Right lung (tissue), 2 donors: ENCODE measurements at regions not wholly inside any gene's neighbourhood (a gene's known extent, or its start where the extent isn't known, plus 50 kb on each side); places are given as distances from the start of the nearest gene placed in this dataset.
A peak's percentile ranks its signal among the peaks of the same experiment; 100 is the strongest.
"Not testable (repeated sequence)": the region's sequence is repeated elsewhere in the genome, so short reads cannot be mapped to it uniquely, and the experiment has no call there.

Experiments
- DNase-seq, 2 donors: peaks; one replicate each; pipeline ENCODE4 v3.0.0-alpha.2; 2013

- DNase-seq = no peak
Observed at GRCh38 chr15:62365795-62366442, 200.8 kb upstream of the C2CD4B start.

- no peak for DNase-seq
Observed at GRCh38 chr15:62369454-62369853, 204.4 kb upstream of the C2CD4B start.

DNA sequence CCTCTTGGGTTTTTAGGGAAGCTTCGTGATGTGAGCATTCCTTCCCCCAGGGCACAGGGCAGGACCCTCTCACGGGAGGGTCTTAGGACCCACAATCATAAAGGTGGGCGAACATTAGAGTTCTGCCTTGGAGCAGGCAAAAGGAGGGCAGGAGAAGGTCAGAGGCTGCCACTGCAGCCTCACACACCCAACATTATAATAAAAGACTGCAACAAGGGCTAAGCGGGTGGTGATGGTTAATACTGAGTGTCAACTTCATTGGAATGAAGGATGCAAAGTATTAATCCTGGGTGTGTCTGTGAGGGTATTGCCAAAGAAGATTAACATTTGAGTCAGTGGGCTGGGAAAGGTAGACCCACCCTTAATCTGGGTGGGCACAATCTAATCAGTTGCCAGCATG lies 206.6 kb upstream of the C2CD4B start:
- DNase-seq = not testable (repeated sequence)

DNA sequence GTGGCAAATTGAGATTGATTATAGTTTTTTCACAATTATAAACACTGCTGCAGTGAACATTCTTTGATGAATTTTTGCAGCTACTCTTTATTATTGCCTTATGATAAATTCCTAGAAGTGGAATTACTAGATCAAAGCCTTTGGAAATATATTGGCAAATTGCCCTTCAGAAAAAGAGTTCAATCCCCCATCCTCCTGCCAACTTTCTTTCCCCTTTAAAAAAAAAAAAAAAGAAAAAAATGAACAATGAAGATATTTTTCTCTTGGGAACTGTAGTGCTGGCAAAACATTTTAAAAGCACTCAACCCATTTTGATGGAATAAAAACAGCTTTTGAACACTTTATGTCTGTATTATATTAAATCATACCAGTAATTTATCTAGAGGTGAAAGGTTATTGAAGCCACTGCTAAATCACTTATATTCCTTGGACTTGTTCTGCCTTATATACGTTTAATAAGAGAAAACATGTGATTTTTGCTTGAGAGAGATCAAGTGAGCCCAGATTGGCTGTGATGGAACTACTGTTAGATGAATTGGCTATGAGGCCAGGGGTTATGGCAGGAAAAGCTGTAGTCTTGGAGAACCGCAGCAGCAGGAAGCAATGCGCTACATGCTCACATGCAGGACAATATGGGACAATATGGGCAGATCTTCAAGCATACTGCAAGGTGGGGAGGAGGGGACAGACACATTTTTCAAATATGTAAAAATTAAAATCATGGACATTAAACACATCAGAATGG lies 212.8 kb upstream of the C2CD4B start:
- DNase-seq = no peak

DNA sequence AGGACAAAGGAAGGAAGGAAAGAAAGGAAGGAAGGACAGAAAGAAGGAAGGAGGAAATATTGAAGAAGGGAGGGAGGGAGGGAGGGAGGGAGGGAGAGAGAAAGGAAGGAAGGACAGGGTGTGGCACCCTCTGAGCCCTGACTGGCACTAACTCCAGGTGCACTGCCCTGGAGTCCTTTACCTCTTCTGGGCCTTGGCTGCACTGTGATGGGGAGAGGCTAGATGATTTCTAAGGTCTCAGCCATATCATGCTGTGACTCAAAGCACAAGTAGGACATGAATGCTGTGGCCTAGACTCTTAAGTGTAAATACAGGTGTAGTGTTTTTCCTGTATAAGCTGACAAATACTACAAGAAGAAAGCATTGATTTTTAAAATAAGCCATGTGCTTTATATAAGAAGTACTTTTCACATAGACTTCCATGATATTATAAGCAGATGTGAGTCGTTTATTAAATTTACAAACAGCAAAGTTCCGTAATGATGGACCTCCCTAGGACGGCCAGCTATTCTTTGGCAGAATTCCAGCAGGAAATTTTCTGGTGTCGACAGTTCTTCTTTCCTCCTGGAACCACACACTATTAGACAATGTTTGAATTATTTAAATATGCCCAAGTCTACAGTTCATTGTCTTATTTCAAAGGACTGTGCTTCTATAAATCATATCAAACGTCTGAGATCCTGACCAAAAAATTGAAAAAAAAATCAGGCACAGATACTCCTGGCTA lies 213.8 kb upstream of the C2CD4B start:
- DNase-seq = no peak

DNA sequence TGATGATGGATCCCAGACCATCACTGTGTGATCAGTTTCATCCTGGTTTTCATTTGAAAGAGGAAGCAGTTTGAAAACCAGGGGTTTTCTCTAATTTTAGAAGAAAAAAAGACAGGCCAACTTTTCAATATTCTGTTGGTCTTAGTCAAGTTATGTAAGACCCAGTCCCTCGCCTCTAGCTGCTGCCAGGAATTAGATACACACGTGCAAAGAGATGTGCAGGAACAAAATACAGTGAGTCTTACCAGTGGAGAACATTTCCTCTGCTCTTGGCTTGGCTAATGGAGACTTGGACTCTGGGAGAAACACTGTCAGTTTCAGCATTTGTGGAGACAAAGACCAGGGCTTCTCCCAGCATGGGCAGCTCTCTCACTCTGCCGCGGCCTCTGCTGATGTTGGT lies 214.9 kb upstream of the C2CD4B start:
- DNase-seq = no peak

DNA sequence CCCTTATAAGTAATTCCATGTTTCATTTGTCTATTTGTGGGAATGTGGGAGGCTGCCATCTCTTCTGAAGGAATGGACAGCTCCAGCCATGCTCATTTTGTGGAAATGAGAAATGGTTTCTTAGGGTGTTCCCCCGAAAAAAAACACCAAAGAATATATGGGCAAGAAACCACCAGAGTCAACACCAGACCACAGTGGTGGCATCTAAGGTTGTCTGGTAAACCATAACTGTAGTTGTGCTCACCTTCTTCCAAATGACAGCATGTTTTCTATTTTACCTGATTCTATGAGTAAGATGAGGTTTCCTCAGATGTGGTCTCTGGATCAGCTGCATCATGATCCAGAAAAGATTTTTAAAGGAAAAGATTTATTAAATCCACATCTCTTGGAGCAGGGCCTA lies 217.0 kb upstream of the C2CD4B start:
- DNase-seq = no peak

- DNase-seq = peak; percentile 82 to 83
Observed at GRCh38 chr15:62389885-62390790, 225.1 kb upstream of the C2CD4B start, which contains the start of gene TLN2. TLN2 (plus strand) TSS chr15:62390550.

DNA sequence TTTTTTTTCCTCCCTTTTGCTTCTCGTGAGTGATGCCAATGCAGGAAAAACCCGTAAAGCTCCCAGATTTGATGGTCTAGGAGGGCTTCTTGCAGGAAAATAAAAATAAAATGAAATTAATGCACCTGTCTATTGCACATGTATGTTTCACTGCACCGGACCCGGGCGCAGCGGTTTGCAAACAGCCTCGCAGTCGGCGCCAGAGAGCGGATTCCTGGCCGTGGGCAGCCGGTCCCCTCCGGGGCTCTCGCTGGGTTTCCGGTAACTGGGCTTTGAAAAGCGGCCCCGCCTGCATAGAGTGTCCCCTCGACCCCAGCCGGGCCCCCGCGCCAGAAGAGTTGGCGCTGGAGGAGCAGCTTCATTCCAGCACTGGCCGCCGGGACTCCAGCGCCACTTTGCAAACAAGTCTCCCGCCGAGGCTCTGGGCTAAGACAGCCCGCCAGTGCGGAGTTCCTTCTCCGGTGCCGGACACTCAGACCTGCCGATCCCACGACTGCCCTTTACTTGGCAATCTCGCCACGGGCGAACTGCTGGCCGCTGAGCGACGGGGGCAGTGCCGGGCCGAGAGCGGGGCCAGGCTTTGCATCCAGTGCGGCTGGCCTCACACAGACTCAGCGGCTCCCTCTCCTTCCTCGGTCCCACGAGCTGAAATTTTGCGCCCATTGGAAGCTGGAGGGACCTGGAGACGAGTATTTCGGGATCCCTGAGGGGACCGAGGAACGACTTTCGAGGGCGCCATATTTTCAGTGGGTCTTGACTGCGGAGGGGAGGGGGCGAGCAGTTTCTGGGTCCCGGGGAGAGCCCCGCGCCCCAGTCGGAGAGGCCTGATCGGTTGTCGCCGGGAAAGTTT lies 225.9 kb upstream of the C2CD4B start:
- DNase-seq = peak; percentile 29 to 46

- peak; percentile 58 to 70 for DNase-seq
Observed at GRCh38 chr15:62391641-62392262, 226.7 kb upstream of the C2CD4B start.

DNA sequence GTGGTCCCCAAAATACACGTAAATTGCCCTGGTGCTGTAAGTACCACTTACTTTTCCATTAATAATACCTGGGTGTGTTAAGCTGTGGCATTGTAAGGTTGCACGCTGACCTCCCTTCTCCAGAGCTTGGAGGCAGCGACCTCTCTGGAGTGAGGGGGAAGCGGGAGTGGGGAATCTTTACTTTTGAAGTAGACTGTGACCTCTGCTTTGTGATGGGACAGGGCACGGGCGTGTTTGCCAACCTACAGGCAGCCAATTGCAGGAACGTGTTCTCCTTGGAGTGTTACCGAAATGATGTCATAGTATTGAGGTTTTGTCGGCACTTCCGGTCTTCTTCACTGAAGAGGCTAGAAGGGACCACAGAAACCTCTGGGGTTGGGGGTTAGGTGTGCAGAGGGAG lies 227.3 kb upstream of the C2CD4B start:
- peak in 1 of 2 donors; percentile 13 for DNase-seq

GRCh38 chr15:62393196-62393595 lies 228.1 kb upstream of the C2CD4B start:
- DNase-seq = no peak

DNA sequence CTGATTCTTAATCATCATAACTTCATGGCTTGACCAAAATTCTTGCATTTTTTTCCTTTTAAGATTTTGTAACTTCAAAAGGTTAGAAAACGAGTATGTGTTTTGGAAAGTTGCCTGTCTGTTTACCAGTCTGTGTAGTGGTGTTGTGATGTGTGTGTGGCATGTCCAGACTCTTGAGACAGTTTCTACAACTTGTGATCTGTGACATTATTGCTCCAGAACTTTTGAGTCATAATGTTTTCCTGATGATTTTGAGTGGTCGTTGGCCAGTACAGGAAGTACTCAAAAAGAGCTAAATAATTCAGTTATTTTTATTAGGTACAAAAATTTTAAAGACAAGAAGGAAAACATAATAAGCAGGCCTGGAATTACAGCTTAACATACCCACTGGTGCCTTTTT lies 229.0 kb upstream of the C2CD4B start:
- DNase-seq = no peak

DNA sequence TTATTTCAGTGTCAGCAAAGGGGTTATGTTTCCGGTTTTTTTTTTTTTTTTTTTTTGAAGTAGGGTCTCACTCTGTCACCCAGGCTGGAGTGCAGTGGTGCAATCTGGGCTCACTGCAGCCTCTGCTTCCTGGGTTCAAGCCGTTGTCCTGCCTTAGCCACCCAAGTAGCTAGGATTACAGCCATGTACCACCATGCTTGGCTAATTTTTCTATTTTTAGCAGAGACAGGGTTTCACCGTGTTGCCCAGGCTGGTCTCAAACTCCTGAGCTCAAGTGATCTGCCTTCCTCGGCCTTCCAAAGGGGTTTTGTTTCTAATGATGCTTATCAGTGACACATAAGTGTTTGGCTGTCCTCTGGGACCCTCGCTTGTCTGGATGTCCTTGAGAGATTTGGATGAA lies 235.7 kb upstream of the C2CD4B start:
- no peak for DNase-seq

DNA sequence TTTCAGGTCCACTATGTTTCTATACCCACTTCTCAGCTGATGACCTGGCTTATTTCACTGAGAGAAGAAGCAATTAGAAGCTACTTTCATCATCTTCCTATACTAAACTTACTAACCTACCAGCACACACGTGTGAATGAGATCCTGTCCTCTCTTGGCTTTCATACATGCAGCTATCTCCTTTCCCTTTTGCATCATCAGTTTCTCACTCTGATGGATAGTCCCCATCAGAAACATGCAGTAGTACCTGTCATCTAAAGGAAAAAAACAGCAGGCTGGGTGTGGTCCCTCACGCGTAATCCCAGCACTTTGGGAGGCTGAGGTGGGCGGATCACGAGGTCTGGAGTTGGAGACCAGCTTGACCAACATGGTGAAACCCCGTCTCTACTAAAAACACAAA lies 237.6 kb upstream of the C2CD4B start:
- no peak for DNase-seq

DNA sequence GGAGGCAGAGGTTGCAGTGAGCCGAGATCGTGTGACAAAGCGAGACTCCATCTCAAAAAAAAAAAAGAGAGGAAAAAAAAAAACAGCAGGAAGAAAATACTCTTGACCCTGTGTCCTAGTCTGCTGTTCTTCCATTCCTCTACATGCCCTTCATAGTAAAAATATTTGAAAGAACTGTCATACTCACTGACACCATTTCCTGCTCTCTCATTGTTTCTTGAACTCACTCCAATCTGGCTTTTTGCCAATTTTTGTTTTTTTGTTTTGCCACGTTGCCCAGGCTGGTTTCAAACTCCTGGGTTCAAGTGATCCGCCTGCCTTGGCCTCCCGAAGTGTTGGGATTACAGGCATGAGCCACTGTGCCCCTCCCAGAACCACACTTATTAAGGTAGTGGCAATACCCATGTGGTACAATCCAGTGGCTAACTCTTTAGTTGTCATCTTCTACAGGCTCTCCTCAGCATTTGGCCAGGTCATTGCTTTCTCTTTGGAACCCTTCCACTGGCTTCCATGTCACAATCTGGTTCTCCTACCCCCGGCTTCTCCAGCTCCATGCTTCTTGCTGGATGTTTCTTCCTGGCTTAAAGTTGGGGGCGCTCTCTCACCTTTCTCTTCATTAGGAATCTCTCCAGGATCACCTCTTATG lies 238.2 kb upstream of the C2CD4B start:
- DNase-seq = no peak

- no peak for DNase-seq
Observed at GRCh38 chr15:62404194-62404985, 239.3 kb upstream of the C2CD4B start.

- DNase-seq = no peak
Observed at GRCh38 chr15:62406305-62406891, 241.3 kb upstream of the C2CD4B start.

DNA sequence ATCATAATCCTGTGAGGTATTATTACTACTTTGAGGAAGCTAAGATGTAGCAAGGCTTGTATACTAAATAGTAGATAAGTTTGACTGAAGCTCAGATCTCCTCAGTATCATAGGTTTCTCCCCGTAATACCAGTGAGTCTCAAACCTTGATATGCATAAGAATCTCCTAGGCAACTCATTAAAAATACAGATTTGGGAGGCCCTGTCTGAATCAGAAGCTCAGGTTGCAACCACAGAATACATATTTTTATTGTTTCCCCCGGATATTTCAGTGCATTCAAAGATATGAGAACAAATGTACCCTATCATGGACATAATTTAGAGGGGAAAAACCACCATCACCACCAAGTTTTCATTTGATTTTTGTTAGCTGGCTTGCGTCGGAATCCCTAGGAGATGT lies 242.1 kb upstream of the C2CD4B start:
- no peak for DNase-seq
